ENCODE measurements at regions not wholly inside any gene's neighbourhood (a gene's known extent, or its start where the extent isn't known, plus 50 kb on each side); places are given as distances from the start of the nearest gene placed in this dataset.

DNA sequence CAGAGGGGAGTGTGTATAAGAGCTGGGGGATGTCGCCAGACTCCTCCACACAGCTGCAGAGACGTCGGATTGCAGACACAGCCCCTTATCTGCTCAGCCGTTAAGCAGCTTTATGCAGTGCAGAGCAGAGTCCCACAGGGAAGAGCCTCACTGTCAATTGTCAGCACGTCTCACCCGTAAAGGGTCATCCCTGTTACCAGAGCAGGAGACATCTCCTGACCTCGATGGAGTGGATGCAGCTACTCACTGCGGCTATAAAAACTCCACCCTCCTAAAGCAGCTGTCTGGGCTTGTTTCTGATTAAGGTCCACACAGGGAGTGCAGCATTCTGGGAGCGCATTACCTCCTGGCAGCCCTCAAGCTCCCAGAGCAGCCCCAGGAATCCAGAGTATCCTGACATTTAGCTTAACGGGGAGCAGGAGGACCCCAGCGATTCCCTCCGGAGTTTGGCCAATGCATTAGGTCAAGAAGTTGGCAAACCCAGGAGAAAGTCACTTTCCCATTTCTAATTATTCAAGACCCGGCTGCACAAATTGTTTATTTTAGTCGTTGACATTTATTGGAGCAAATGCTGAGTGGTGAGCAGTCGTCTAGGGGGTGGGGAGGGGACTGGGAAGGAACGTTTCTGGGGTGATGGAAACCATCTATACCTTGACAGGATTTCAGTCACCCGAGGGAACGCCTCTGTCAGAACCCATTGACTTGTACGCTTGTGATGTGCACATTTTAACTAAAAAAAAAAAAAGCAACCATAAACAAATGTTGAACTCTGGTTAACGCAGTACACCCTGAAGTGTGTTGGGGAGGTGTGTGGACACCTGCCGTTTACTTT, 100.0 kb upstream of the ZNF469 start:
- TF ChIP-seq, protein P1, sequence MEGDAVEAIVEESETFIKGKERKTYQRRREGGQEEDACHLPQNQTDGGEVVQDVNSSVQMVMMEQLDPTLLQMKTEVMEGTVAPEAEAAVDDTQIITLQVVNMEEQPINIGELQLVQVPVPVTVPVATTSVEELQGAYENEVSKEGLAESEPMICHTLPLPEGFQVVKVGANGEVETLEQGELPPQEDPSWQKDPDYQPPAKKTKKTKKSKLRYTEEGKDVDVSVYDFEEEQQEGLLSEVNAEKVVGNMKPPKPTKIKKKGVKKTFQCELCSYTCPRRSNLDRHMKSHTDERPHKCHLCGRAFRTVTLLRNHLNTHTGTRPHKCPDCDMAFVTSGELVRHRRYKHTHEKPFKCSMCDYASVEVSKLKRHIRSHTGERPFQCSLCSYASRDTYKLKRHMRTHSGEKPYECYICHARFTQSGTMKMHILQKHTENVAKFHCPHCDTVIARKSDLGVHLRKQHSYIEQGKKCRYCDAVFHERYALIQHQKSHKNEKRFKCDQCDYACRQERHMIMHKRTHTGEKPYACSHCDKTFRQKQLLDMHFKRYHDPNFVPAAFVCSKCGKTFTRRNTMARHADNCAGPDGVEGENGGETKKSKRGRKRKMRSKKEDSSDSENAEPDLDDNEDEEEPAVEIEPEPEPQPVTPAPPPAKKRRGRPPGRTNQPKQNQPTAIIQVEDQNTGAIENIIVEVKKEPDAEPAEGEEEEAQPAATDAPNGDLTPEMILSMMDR (IDR thresholded peaks at IDR 0.05), result no peak
- TF ChIP-seq POLR2A (IDR thresholded peaks at IDR 0.05), result no peak
